HG03432 (cell line): ENCODE measurements at regions not wholly inside any gene's neighbourhood (a gene's known extent, or its start where the extent isn't known, plus 50 kb on each side); places are given as distances from the start of the nearest gene placed in this dataset.

Source experiments
- ATAC-seq: cut with Tn5 transposase; IDR thresholded peaks from one replicate; pipeline ENCODE4 v1.9.1; 2021; ENCODE audit warnings: mild to moderate bottlenecking, moderate library complexity; ENCODE audit not compliant: unreplicated experiment

DNA sequence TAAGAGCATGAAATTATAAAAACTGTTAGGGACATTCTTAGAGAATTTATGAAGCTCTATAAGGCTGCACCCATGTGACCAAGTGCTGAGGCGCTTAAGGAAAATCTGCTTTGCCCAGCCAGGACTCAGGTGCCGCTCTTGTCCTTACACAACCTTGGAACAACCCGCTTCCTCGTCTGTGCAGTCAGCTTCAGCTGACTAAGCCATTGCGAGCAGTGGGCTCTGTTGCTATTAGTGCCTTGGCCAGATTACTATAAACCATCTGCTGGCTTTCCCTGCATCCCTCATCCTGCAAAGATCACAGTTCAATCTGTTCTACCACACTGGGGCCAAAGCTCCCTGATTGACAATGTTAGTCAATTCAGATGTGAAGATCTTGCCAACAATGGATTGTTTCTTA is 89.1 kb upstream of the E2F3 start:
- no peak for ATAC-seq

DNA sequence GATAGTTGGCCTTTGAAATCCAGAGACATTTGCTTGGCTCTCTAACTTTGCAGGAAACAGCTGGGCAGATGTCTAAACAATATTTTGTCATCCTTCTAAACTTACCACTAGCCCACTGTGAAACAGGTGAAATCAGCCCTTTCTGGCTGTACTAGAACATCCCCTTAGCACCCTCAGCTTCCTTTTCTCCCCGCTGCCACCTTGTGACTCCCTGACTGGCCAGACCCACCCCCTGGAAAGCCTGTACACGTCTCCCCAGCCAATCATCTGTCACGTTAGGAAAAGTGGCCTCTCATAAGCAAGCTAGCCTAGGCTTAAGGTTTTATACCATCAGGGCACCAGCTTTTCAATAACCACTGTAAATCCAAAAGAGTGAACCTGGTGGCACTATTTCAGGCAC is 88.6 kb upstream of the E2F3 start:
- ATAC-seq: no peak

DNA sequence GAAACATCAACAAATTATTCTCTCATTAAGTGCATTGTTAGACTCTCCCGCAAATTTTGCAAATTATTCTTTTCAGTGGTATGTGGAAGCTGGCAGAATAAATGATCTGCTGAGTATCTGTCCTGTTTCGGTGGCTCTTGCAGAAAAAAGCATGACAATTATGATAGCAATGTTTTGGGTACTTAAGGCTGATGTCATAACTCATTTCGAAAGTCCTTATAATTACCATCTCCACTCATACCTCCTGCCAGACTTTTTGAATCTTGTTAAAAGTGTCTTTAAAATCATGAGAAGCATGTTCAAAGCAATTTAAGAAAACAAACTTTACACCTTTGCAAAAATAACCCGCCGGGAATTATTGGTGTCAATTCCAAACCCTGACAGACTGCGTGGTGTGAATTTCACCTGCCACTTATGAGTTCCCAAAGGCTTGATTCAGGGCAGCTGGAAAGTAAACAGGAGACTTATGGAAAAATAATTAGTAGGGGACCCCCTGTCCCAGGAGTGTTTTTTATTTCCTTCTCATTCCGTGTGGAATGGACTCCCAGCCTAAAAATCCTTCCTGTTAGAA is 87.6 kb upstream of the E2F3 start:
- ATAC-seq: no peak

DNA sequence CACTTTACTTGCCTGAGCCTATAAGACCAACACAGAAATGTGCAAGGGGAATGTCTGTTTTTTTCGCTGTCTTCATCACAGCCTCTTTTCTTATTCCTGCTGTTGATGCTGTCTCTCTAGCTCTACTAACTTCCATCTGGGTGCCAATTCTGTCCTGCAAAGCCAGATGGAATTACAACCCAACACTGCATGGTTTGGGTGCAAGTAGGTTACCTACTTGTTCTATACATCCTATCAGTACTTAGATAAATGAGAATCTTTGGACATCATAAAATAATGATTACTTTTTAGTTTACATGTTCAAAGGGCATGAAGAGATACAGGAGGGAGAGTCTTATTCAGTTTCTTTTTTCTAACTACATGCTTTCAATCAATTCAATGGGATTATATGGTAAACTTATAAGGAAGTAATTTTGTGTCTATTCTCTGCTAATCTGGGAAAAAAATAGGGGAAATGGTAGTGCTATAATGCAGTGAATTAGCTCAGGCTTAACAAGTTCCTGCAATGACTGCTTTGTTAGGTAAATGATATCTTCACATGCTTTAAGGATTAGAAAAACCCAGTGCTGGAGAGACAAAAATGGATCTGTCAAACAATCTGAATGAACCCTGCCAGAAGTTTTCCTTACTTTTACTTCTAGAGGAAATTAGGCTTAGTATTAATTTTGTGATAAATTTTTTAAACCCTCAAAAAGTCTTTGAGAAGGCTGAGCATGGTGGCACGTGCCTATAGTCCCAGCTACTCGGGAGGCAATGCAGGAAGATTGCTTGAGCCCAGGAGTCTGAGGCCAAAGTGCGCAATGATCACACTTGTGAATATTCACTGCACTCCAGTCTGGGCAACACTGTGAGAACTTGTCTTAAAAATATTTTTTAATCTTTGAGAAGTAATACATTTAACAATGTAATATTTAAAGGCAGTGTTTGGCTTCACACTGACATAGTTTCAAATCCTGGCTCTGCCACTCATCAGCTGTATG is 86.5 kb upstream of the E2F3 start:
- no peak for ATAC-seq

DNA sequence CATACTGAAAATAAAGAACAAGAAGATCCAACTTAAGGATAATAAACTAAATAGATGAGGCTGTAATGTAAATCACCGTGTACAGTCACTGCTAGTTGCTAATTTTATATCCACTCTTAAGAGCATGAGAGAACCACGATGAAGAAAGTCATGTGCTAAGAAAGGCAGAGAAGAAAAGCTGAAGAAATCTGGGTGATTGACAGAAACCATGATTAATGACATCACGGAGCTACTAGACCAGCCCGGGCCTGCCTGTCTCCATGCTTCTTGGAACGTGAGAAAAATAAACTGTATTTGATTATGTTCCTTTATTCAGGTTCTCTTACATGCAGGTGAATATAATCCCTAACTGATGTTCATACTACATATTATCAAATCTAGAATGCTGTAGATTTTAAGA is 84.2 kb upstream of the E2F3 start:
- no peak for ATAC-seq

DNA sequence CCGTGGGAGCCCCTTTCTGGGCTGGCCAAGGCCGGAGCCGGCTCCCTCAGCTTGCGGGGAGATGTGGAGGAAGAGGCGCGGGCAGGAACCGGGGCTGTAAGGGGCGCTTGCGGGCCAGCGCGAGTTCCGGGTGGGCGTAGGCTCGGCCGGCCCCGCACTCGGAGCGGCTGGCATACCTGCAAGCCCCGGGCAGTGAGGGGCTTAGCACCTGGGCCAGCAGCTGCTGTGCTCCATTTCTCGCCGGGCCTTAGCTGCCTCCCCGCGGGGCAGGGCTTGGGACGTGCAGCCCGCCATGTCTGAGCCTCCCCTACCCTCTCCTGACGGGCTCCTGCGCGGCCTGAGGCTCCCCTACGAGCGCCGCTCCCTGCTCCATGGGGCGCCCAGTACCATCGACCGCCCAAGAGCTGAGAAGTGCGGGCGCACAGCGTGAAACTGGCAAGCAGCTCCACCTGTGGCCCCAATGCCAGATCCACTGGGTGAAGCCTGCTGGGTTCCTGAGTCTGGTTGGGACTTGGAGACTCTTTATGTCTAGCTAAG is 82.8 kb upstream of the E2F3 start:
- no peak for ATAC-seq

DNA sequence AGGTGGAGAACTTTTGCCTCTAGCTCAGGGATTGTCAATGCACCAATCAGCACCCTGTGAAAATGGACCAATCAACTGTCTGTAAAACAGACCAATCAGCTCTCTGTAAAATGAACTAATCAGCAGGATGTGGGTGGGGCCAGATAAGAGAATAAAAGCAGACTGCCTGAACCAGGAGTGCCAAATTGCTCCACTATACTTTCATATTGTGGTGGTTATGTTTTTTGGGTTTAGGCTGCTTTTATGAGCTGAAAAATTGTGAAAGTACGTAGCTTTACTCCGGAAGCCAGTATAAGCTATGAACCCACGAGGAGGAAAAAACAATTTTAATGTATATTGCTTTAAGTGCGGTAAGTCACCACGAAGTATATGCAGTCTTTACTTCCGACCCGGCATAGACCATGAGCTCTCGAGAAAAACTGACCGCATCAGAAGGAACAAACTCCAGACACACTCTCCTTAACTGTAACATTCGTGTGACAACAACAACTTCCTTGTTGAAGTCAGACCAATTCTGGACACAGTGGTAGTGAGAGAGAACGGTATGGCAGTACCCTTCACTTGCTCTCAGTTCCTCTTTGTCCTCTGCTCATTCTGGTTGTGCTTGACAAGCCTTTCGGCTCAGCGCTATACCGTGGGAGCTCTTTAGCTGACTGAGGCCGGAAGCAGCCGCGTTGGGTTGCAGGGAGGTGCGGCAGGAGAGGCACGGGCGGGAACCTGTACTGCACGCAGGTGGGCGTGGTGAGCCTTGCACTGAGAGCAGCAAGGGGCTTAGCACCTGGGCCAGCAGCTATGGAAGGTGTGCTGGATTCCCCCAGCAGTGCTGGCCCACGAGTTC is 81.9 kb upstream of the E2F3 start:
- ATAC-seq: peak; percentile 98

DNA sequence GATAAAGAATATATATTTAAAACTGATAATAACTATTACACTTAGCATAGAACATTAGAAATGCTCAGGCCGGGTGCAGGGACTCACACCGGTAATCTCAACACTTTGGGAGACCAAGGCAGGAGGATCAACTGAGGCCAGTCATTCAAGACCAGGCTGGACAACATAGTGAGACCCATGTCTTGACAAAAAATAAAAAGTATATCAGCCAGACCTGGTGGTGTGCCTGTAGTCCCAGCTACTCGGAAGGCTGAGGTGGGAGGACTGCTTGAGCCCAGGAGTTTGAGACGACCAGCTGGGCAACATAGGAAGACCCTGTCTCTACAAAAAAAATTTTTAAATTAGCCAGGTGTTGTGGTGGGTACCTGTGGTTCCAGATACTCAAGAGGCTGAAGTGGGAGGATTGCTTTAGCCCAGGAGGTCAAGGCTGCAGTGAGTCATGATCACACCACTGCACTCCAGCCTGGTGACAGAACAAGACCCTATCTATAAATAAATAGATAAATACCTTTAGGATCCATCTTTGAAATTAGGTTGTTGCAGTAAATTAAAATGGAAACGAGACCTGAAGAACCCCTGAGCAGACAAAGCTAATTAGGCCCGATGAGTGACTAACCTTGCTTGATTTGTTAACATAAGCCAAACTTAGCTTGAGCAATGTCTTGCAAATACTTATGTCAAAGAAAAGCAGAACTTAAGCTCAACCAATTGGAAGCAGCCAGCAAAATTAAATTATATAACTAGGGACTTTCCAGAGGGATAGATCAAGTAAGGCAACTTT is 75.8 kb upstream of the E2F3 start:
- ATAC-seq: no peak

DNA sequence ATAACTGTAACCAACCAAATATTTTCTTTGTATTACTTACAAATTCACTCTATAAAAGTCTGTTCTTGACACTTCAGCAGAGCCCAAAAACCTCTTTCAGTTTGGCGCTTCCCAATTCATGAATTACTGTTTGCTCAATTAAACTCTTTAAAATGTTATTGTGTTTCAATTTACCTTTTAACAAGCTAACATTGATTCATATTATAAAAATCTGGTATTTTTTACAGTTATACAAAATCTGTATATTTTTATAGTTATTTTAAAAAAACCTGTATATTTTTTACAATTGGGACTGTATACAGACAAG is 75.3 kb upstream of the E2F3 start:
- ATAC-seq: no peak

DNA sequence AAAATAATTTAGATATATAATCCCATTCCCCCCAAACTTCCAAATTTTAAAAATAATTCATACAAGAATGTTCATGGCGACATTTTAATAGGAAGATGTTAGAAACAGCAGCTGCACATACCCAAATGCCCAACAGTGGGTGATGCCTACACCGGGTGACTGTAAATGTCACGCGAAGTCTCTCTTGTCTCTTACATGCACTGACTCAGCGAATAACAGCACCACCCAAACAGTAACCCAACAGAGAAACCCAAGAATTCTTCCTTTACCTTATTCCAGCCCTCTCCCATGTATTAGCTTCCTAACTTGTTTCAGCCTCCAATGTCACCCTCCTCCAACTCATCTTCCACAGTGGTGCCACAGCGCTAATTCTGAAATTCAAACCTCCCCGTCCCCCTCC is 74.5 kb upstream of the E2F3 start:
- ATAC-seq: no peak

DNA sequence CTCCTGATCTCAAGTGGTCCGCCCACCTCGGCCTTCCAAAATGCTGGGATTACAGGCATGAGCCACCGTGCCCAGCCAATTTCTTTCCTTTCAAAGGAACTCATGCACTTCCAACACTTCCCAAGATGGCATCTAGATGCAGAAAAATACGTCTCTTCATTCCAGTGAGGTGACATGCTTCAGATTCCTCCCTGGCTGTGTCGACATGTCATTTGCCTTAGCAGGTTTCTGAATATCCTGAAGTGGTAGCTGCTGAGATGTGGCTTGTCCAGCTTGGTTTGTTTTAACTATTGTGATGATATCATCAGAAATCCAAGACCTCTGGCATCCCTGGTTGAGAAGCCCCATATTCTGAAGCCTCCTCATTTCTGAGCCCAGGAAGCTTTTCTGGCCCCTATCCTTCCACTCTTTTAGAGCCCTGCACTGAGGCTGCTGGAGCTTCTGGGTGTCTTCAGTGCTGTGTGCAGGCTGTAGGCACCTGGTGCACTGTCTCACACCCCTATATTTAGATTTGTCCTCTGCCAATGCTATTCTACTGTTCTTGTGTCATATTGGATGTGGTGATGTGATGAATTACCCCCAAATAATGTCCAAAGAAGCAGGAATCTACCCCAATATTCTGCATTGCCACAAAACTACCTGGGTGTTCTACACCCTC is 73.3 kb upstream of the E2F3 start:
- no peak for ATAC-seq

DNA sequence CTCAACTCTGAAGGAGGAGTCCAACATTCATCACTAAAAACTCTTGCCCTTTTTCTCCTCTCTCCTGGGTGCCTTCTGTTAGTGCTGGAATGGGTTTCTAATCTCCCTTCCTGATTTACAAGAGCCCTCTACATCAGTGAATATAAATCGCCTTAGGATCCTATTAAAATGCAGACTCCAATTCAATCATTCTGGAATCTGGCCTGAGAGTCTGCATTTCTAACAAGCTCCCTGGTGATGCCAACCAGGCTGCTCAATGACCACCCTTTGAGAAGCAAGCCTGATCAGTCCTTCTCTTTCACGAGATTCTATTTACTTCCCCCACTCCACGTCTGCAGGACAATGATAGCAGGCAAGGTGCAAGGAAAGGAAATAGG is 72.8 kb upstream of the E2F3 start:
- ATAC-seq: no peak

DNA sequence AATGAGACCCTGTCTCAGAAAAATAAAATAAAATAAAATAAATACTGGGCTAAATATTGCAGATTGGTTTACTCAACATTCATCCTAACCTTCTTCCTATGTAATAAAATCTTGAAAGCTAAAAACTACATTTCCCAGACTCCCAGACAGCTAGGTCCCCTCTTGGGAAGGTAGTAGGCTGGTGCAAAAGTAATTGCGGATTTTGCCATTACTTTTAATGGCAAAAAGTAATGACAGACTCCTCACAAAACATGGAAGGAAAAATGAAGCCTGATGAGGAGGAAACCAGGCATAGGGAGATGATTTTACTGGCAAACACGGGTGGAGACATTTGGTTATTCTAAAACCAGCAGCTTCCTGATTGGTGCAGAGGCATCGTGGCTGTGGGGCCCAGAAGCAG is 70.6 kb upstream of the E2F3 start:
- ATAC-seq: no peak

DNA sequence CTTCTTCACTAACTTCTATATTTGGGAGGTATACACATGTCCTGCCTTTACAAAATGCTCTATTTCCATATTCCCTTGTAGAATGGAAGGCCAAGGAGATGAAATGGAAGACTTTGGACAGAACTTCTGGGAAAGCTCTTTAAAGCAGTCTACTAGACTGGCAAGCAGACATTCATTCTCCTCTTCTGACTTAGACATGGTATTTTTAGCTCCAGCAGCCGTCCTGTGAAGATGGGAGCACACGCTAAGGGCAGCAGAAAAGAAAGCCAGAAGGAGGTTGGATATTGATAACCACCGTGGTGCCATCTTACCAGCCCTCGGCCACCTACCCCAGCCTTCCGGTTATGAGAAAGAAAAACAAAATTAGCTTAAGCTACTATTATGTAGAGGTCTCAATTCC is 70.1 kb upstream of the E2F3 start:
- no peak for ATAC-seq

DNA sequence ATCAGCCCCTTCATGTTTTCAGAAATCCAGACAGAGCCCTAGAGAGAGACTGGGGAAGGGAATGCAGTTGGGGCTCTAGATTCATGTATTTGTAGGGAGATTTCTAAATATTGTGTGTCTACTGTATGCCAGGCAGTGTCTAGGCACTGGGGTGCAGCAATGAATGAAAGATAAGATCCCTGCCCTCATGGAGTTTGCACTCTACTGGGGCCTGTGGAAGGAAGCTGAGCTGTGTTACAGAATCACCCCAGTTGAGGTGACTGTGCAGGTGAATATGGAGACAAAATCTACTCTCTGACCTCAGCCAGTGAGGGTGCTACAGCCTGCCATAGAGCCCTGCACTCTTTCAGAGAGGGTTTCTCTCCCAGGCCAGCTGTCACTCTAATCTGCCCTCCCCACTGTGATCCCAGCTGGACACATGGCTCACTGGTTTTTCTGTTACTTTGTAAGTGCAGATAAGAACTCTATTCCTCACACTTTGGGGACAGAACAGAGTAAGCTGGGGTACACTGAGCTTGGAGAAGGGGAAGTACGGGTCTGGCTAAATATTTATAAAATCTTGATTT is 69.2 kb upstream of the E2F3 start:
- no peak for ATAC-seq

DNA sequence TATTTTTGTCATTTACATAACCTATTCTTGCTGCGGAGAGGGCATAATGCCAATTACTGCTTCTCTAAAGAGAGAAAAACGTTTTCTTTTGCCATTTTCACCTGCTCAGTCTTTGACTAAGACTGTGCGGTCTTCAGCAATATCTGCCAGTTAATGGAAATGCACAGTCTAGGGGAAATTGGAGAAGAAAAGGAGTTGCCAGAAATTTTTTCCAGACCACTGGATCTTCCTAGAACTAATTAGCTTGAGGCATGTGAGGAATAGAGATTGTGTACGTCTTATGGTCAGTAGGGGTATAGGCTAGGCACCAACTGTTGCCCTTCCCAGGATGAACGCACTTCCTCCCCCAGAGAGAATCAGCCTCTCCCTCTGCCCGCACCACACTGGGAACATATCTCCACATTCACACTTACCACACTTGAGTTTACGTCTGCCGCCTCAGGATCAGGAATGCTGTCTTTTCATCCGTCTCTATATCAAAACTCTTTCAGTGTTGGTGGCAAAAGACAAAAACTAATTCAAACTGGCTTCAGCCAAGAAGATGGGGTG is 67.9 kb upstream of the E2F3 start:
- ATAC-seq: no peak

DNA sequence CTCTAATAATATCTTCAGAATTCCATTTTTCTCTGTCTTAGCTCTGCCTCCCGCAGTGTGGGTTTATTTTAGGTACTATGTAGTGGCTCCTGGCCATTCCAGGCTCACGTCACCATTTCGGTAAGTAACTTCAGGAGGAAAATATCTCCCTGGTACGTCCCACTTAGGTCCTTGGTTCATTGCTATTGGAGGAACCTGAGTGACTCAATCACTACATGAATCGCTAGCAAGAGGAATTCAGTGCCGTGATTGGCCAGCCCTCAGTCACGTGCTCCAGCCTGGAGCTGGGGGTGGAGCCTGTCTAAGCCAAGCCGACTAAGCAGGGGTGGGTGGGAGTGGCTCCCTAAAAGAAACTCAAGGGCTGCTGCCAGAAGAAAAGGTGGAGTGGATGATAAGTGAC is 67.3 kb upstream of the E2F3 start:
- no peak for ATAC-seq

DNA sequence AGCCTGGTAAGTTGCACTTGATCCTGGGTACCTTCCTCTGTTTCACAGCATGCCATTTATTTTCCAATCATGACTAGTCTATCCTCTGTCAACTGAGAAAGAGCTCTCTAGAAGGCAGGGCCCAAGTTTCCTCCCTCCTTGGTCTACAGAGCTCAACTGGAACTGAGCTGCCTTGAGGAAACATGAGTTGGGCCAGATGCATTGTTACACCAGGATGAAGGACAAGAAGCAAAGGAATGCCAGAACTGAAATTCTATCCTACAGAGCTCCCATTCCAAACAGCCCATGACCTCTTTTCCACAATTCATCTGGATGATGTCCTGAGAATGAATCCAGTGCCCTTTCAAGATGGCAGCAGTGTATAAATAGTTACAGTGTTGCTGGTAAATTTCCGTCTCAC is 66.7 kb upstream of the E2F3 start:
- no peak for ATAC-seq

DNA sequence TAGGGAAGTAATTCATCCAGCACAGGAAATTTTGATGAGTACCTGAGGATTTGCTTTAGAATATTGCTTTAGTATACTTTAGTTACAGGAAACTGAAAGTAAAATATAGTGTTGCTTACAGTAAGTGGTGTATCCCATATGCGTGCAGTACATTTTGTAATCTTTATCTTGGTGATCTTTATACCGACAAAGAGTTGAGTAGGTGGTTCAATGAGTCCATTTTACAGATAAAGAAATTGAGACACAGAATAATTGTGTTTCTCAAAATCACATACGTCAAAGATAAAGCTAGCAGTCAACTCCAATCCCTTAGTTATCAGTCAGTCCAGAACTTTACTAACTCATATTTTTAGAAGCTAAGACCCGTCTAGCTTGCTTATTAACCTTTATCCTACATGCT is 65.8 kb upstream of the E2F3 start:
- ATAC-seq: no peak

DNA sequence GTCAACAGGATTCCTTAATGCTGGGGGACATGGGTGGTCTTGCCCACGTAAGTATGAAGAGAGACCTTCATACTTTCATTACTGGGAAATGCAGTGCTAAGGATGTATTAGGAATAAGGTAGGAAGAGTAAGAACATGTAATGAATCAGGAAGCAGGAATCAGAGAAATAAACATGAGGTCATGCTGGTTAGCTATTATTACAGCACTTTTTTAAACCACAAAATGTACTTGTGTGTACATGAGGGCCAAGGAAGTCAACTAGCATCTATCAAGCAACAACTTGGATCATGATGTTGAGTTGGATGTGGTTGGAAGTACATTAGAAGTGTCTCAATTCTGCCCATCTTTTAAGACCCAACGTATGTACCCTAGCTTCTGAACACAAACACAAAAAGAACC is 63.5 kb upstream of the E2F3 start:
- ATAC-seq: no peak
